IMR-90 (cell line): ENCODE measurements at regions not wholly inside any gene's neighbourhood (a gene's known extent, or its start where the extent isn't known, plus 50 kb on each side); places are given as distances from the start of the nearest gene placed in this dataset.

ENCODE experiments used
- ATAC-seq: fragments of 200-7000 bp; cut with Tn5 transposase; 2 replicates; pipeline ENCODE4 v1.9.1; 2020; ENCODE audit warnings: low read depth, mild to moderate bottlenecking, moderate library complexity
- BruUV-seq: library from RNA; stranded (reverse); fragments of 400-500 nt; replicated peaks from 2 replicates; lab custom pipeline; 2021; lab: Mats Ljungman, UMichigan
- CTCF ChIA-PET: fragments of 300-600 bp; formaldehyde crosslinking; extraction: SDS; loops from one replicate; lab custom pipeline; 2021; ENCODE audit warnings: antibody characterized with exemption; lab: Yijun Ruan, JAX
- POLR2A ChIA-PET: fragments of 300-600 bp; sonication (Branson Sonifier 250); formaldehyde crosslinking; loops from one replicate; lab custom pipeline; 2022; ENCODE audit warnings: antibody characterized with exemption; ENCODE audit not compliant: unreplicated experiment; lab: Charles Lee
- DNase-seq: peaks from one replicate; pipeline ENCODE4 v3.0.0; 2013
- H2AFZ ChIP-seq: replicated peaks from 2 replicates; pipeline ENCODE3; 2013; ENCODE audit warnings: low read length, mild to moderate bottlenecking; ENCODE audit not compliant: poor library complexity
- H2AK5ac ChIP-seq: 2 replicates; pipeline ENCODE4 v1.6.1; 2013; ENCODE audit warnings: low read depth, low read length, inconsistent platforms
- H2AK9ac ChIP-seq: replicated peaks from 2 replicates; pipeline ENCODE3; 2013; ENCODE audit warnings: mild to moderate bottlenecking, low read depth, low read length, moderate library complexity; ENCODE audit not compliant: poor library complexity
- H2BK120ac ChIP-seq: 2 replicates; pipeline ENCODE4 v1.6.1; 2013; ENCODE audit warnings: low read depth, low read length, inconsistent platforms
- H2BK15ac ChIP-seq: 3 replicates; pipeline ENCODE4 v1.6.1; 2013; ENCODE audit warnings: low read depth, low read length, inconsistent platforms
- H2BK20ac ChIP-seq: 2 replicates; pipeline ENCODE4 v1.6.1; 2013; ENCODE audit warnings: low read depth, mild to moderate bottlenecking, inconsistent platforms, low read length, moderate library complexity
- H2BK5ac ChIP-seq: 2 replicates; pipeline ENCODE4 v1.6.1; 2013; ENCODE audit warnings: mild to moderate bottlenecking, low read depth, low read length, inconsistent platforms; ENCODE audit not compliant: poor library complexity, severe bottlenecking
- H3K14ac ChIP-seq: replicated peaks from 2 replicates; pipeline ENCODE4 v1.6.1; 2013; ENCODE audit warnings: low read depth, low read length, inconsistent platforms
- H3K18ac ChIP-seq: 2 replicates; pipeline ENCODE4 v1.6.1; 2013; ENCODE audit warnings: low read depth, low read length, control low read depth
- H3K23ac ChIP-seq: 2 replicates; pipeline ENCODE4 v1.6.1; 2013; ENCODE audit warnings: low read depth, low read length, inconsistent platforms
- H3K27ac ChIP-seq: 2 replicates; pipeline ENCODE4 v1.5.1; 2013; ENCODE audit warnings: mild to moderate bottlenecking, control low read depth, low read length; ENCODE audit not compliant: insufficient read depth
- H3K27me3 ChIP-seq: 2 replicates; pipeline ENCODE4 v1.6.1; 2013; ENCODE audit warnings: low read length; ENCODE audit not compliant: control insufficient read depth, insufficient read depth
- H3K36me3 ChIP-seq: 2 replicates; pipeline ENCODE4 v1.6.1; 2013; ENCODE audit warnings: low read length, mixed read lengths; ENCODE audit not compliant: control insufficient read depth, insufficient read depth
- H3K4ac ChIP-seq: 2 replicates; pipeline ENCODE4 v1.6.1; 2013; ENCODE audit warnings: low read depth, low read length, inconsistent platforms
- H3K4me1 ChIP-seq: 2 replicates; pipeline ENCODE4 v1.6.1; 2013; ENCODE audit warnings: low read length, mixed read lengths; ENCODE audit not compliant: control insufficient read depth, insufficient read depth
- H3K4me2 ChIP-seq: 2 replicates; pipeline ENCODE4 v1.6.1; 2013; ENCODE audit warnings: low read depth, mild to moderate bottlenecking, control low read depth, low read length, moderate library complexity
- H3K4me3 ChIP-seq: 2 replicates; pipeline ENCODE4 v1.5.1; 2013; ENCODE audit warnings: low read depth, mild to moderate bottlenecking, control low read depth, low read length, moderate library complexity; ENCODE audit not compliant: insufficient read depth
- H3K56ac ChIP-seq: 2 replicates; pipeline ENCODE4 v1.6.1; 2013; ENCODE audit warnings: low read length, inconsistent platforms; ENCODE audit not compliant: insufficient read depth; ENCODE audit errors: extremely low read depth
- H3K79me1 ChIP-seq, 2 experiments: 2 replicates each; pipeline ENCODE4 v1.6.1; 2013; ENCODE audit warnings: low read length in 2 of 2, inconsistent platforms in 1 of 2, low read depth in 1 of 2
- H3K9ac ChIP-seq: 2 replicates; pipeline ENCODE4 v1.6.1; 2013; ENCODE audit warnings: low read depth, low read length, control low read depth
- H3K9me1 ChIP-seq: 2 replicates; pipeline ENCODE4 v1.6.1; 2013; ENCODE audit warnings: low read length, inconsistent platforms; ENCODE audit not compliant: insufficient read depth
- H3K9me3 ChIP-seq: 2 replicates; pipeline ENCODE4 v1.6.1; 2013; ENCODE audit warnings: low read length; ENCODE audit not compliant: control insufficient read depth, insufficient read depth
- H4K20me1 ChIP-seq: 2 replicates; pipeline ENCODE4 v1.6.1; 2013; ENCODE audit warnings: low read length, inconsistent platforms; ENCODE audit not compliant: insufficient read depth
- H4K5ac ChIP-seq: 2 replicates; pipeline ENCODE4 v1.6.1; 2013; ENCODE audit warnings: mild to moderate bottlenecking, low read depth, low read length, control low read depth
- H4K8ac ChIP-seq, 2 experiments: 2 replicates each; pipeline ENCODE4 v1.6.1; 2013; ENCODE audit warnings: low read depth in 2 of 2, low read length in 2 of 2, control low read depth in 1 of 2, inconsistent platforms in 1 of 2
- H4K91ac ChIP-seq: 2 replicates; pipeline ENCODE4 v1.6.1; 2013; ENCODE audit warnings: low read depth, low read length, inconsistent platforms; ENCODE audit not compliant: insufficient read depth
- BHLHE40 ChIP-seq: fragments of 150-350 bp; IDR thresholded peaks from 2 replicates; pipeline ENCODE4 v1.6.1; 2016; ENCODE audit warnings: mild to moderate bottlenecking, low read depth, low read length
- MAFK ChIP-seq: IDR thresholded peaks from 2 replicates; pipeline ENCODE4 v1.6.1; 2012; ENCODE audit warnings: low read depth, low read length, improper control_type of control experiment
- WGBS, 2 experiments: methylation state at CpG; one replicate each; pipeline versions ENCODE4 v1.1.5 to v1.1.7; 2013; ENCODE audit warnings: missing lambda C conversion rate in 2 of 2; ENCODE audit not compliant: insufficient read length in 1 of 2; ENCODE audit errors: extremely low coverage in 2 of 2; 5-methylcytosine and 5-hydroxymethylcytosine counted together
- dilution Hi-C: fragments of 300-500 bp; cut with HindIII; formaldehyde crosslinking; loops from one replicate; pipeline ENCODE4 v1.14.3; 2018; ENCODE audit warnings: low sequenced_read_pairs; ENCODE audit not compliant: unreplicated experiment
- in situ Hi-C: fragments of 300-500 bp; cut with MboI; formaldehyde crosslinking; loops from 3 replicates; pipeline ENCODE4 v1.14.3; 2019; ENCODE audit warnings: low sequenced_read_pairs, inconsistent platforms, mixed read lengths
- intact Hi-C: fragments of 100-400 bp; cut with micrococcal nuclease; formaldehyde crosslinking; loops from 2 replicates; pipeline ENCODE4 v1.10.0; 2022

DNA sequence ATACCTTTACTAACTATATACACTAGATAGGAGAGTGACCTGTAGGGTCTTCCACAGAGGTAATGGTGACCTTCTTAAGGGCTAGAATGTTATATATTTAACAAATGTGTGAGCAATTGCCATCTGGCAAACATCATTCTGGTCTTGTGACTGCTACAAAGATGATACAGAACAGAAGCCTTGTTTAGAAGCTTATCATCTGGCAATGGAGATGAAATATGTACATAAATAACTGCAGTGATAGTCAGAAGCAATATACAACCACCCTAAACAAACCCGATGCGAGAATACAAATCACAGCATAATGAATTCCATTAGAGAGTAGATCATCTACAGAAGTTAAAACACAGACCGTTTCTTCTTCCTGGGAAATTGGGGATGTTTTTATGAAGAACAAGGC lies 952.7 kb upstream of the SLIT2 start:
- intact Hi-C loops = no loop called here
- Histone ChIP-seq H3K36me3 (no peaks in the 10 kb centered on the region), H3K79me1 (no peaks in the 10 kb centered on the region), H4K8ac (no peak overlapping the region), H3K27me3 (no peaks in the 10 kb centered on the region), H2BK15ac (no peak overlapping the region), H3K4me2 (no peak overlapping the region), H4K91ac (no peak overlapping the region), H2BK120ac (no peak overlapping the region), H4K20me1 (no peaks in the 10 kb centered on the region), H2AK9ac (no peak overlapping the region), H3K27ac (no peak overlapping the region), H2AFZ (no peak overlapping the region), H2AK5ac (no peak overlapping the region), H3K18ac (no peak overlapping the region), H3K14ac (no peak overlapping the region), H3K9me1 (no peaks in the 10 kb centered on the region), H3K4ac (no peak overlapping the region), H3K56ac (no peak overlapping the region), H3K9ac (no peak overlapping the region), H4K5ac (no peak overlapping the region), H2BK20ac (no peak overlapping the region), H3K9me3 (no peaks in the 10 kb centered on the region), H3K4me3 (no peak overlapping the region), H3K23ac (no peak overlapping the region), H2BK5ac (no peak overlapping the region), H3K4me1 (no peaks in the 10 kb centered on the region)
- dilution Hi-C loops = no loop called here
- peak; percentile 51 for DNase-seq
- in situ Hi-C loops = no loop called here
- WGBS, 2 experiments = no CpG with 5 or more reads among the region's 3 CpGs
- POLR2A ChIA-PET = no interaction called here
- CTCF ChIA-PET = interaction anchor here (1.2 kb wide), 1 partner anchor 950 kb away, joined by 3 read pairs; no protein-coding TSS in a partner anchor
- peak; percentile 74 for ATAC-seq
- no TSS peak for BruUV-seq
- peak; percentile 73; the same call in 1 of the 2 replicates for TF ChIP-seq BHLHE40
- TF ChIP-seq MAFK = no peak
